ENCODE measurements at regions not wholly inside any gene's neighbourhood (a gene's known extent, or its start where the extent isn't known, plus 50 kb on each side); places are given as distances from the start of the nearest gene placed in this dataset.
A peak's percentile ranks its signal among the peaks of the same experiment; 100 is the strongest.

DNA sequence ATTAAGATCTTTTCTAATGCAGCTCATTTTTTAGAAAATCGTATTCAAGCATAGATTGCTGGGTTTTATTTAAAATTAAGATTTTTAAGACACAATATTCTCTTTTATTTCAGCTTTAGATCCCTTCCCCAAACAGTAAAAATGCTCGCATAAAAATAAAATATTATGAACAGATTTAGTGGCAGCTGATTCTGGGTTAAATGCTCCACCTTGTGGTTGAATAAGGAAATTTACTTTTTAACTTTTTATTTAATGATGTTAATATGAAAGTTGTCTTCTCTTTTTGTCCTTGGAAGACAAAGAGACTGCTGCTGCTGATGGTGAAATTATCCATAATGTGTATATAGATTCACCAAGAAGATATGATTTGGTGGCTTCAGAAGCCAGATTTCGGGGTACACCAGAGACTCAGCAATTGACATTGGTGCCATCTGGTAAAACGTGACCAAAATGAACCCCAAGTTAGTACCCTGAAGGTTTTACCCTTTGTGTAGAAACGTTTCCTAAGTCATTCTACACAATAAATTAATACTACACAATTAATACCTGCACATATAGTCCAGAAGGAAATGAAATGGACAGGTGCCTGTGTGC is 128.0 kb downstream of the ADAMTS1 start:
- Mint-ChIP-seq H3K9me3 (ENCODE audit: unreplicated experiment) (no peaks in the 10 kb centered on the region), H3K4me1 (ENCODE audit: unreplicated experiment) (peaks cover 3% of the 10 kb centered on the region), H3K4me3 (ENCODE audit: unreplicated experiment) (no peak overlapping the region), H3K27me3 (ENCODE audit: unreplicated experiment) (peaks cover 5% of the 10 kb centered on the region), H3K27ac (ENCODE audit: unreplicated experiment) (no peak overlapping the region), H3K36me3 (ENCODE audit: unreplicated experiment) (no peaks in the 10 kb centered on the region)
- peak; percentile 72 for TF ChIP-seq CTCF (IDR thresholded peaks at IDR 0.05)
- DNase-seq (ENCODE audit: extremely low spot score, unreplicated experiment) = no peak

DNA sequence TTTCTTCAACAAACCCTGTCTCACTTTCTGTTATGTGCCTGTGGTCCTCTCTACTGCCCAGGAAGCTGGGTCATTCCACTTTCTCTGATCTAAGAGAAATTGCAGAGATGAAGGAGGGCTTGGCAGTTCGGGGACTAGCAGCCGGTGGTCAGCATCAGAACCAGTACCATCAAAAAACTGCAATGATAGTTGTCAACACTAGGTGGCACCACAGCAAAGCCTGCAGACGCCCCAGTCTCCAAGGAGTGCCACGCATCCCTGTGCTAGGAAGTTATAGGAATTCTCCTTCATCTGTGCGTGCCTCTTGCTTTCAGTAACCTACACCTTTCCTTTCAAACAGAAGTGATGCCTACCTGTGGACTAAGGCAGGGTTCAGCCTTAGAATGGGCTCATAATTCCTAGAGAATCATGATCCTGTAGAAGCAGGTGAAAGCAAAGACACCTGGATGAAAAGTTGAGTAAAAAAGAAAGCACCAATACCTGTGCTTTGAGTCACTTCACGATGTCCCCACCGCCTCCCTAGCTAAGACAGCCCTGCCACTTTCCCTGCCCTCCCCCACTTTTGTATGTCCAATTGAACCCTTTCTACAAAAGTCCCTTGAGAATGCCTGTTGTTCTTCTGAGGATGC is 129.2 kb downstream of the ADAMTS1 start:
- H3K36me3 Mint-ChIP-seq (ENCODE audit: unreplicated experiment) = no peaks in the 10 kb centered on the region
- peak; percentile 85 for TF ChIP-seq CTCF (IDR thresholded peaks at IDR 0.05)
- peaks cover 5% of the 10 kb centered on the region for H3K27me3 Mint-ChIP-seq (ENCODE audit: unreplicated experiment)
- no peak for DNase-seq (ENCODE audit: extremely low spot score, unreplicated experiment)
- H3K4me3 Mint-ChIP-seq (ENCODE audit: unreplicated experiment) = no peak overlapping the region
- H3K4me1 Mint-ChIP-seq (ENCODE audit: unreplicated experiment) = peaks cover 3% of the 10 kb centered on the region
- no peaks in the 10 kb centered on the region for H3K9me3 Mint-ChIP-seq (ENCODE audit: unreplicated experiment)
- H3K27ac Mint-ChIP-seq (ENCODE audit: unreplicated experiment) = no peak overlapping the region

- no peak for TF ChIP-seq CTCF (IDR thresholded peaks at IDR 0.05)
- no peak overlapping the region for H3K4me3 Mint-ChIP-seq (ENCODE audit: unreplicated experiment)
- DNase-seq (ENCODE audit: extremely low spot score, unreplicated experiment) = no peak
- H3K4me1 Mint-ChIP-seq (ENCODE audit: unreplicated experiment) = peaks cover 3% of the 10 kb centered on the region
- no peaks in the 10 kb centered on the region for H3K36me3 Mint-ChIP-seq (ENCODE audit: unreplicated experiment)
- peaks cover 5% of the 10 kb centered on the region for H3K27me3 Mint-ChIP-seq (ENCODE audit: unreplicated experiment)
- H3K27ac Mint-ChIP-seq (ENCODE audit: unreplicated experiment) = no peak overlapping the region
- H3K9me3 Mint-ChIP-seq (ENCODE audit: unreplicated experiment) = no peaks in the 10 kb centered on the region
These were observed 130.1 kb downstream of the ADAMTS1 start for GRCh38 chr21:26715116-26715515.

DNA sequence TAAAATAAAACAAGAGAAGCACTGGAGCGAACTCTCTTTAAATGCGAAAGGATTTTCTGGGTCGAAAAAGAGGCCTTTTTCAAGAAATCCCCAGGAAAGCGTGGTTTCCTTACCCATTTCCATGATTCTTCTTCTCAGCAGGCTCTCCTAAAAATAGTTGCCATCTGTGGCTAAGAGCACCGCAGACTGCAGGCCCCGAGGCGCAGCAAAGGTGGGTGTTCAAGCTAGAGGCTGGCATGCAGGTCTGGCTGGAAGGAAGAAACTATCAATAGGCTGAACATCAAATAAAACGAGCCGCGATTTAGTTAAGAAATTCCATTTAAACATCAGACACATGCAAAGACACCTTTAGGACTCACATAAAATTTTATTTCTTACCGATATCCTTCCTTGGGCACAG is 135.1 kb downstream of the ADAMTS1 start:
- no peaks in the 10 kb centered on the region for H3K4me1 Mint-ChIP-seq (ENCODE audit: unreplicated experiment)

More for the DNA sequence above, 135.1 kb downstream of the ADAMTS1 start:
- Mint-ChIP-seq H3K27me3 (ENCODE audit: unreplicated experiment) (peaks cover 5% of the 10 kb centered on the region), H3K4me3 (ENCODE audit: unreplicated experiment) (no peak overlapping the region), H3K9me3 (ENCODE audit: unreplicated experiment) (no peaks in the 10 kb centered on the region), H3K36me3 (ENCODE audit: unreplicated experiment) (no peaks in the 10 kb centered on the region), H3K27ac (ENCODE audit: unreplicated experiment) (no peak overlapping the region)
- no peak for TF ChIP-seq CTCF (IDR thresholded peaks at IDR 0.05)
- DNase-seq (ENCODE audit: extremely low spot score, unreplicated experiment) = no peak

Data from osteocyte (in vitro differentiated cells).